ENCODE measurements at regions not wholly inside any gene's neighbourhood (a gene's known extent, or its start where the extent isn't known, plus 50 kb on each side); places are given as distances from the start of the nearest gene placed in this dataset.

DNA sequence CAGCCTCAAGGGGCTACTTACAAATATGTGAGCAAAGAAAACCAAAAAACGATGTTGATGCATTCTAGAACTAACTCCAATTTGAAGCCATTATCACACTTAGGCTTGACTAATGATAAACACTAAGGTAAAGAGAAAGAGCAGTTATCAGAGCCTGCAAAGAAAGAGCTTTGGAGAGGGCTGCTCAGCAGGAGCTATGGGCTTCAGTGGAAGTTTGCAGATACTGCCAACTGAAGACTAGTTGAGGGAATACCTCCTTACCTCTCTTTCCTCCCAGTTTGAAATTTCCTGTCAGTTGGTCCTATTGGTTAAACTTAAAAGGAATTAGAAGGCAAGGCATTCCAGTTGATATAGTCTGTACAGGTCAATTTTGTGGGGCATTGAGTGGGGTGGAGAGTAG lies 498.1 kb upstream of the POT1 start:
- TF ChIP-seq, protein P1, sequence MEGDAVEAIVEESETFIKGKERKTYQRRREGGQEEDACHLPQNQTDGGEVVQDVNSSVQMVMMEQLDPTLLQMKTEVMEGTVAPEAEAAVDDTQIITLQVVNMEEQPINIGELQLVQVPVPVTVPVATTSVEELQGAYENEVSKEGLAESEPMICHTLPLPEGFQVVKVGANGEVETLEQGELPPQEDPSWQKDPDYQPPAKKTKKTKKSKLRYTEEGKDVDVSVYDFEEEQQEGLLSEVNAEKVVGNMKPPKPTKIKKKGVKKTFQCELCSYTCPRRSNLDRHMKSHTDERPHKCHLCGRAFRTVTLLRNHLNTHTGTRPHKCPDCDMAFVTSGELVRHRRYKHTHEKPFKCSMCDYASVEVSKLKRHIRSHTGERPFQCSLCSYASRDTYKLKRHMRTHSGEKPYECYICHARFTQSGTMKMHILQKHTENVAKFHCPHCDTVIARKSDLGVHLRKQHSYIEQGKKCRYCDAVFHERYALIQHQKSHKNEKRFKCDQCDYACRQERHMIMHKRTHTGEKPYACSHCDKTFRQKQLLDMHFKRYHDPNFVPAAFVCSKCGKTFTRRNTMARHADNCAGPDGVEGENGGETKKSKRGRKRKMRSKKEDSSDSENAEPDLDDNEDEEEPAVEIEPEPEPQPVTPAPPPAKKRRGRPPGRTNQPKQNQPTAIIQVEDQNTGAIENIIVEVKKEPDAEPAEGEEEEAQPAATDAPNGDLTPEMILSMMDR (IDR thresholded peaks at IDR 0.05) = no peak
- TF ChIP-seq ZFX (IDR thresholded peaks at IDR 0.05; ENCODE audit: borderline replicate concordance) = no peak
